AG04450 (cell line): ENCODE measurements at regions not wholly inside any gene's neighbourhood (a gene's known extent, or its start where the extent isn't known, plus 50 kb on each side); places are given as distances from the start of the nearest gene placed in this dataset.

Experiments used
- CTCF ChIA-PET: fragments of 300-600, 350-600 bp; formaldehyde crosslinking; extraction: SDS; loops from one replicate; lab custom pipeline; 2022; ENCODE audit warnings: antibody characterized with exemption, inconsistent platforms; lab: Charles Lee
- POLR2A ChIA-PET: fragments of 350-600 bp; formaldehyde crosslinking; extraction: SDS; loops from one replicate; lab custom pipeline; 2021; ENCODE audit warnings: antibody characterized with exemption, inconsistent platforms; lab: Yijun Ruan, JAX
- DNase-seq: peaks from one replicate; pipeline ENCODE4 v3.0.0-alpha.2; 2011; ENCODE audit warnings: low read depth, low spot score
- H3K27ac ChIP-seq: one replicate; pipeline ENCODE4 v1.5.1; 2012; ENCODE audit warnings: low read depth, low read length, control low read depth
- H3K27me3 ChIP-seq: one replicate; pipeline ENCODE4 v1.6.0; 2012; ENCODE audit warnings: low read length; ENCODE audit not compliant: control insufficient read depth, insufficient read depth
- H3K4me3 ChIP-seq: 2 replicates; pipeline ENCODE4 v1.5.1; 2011; ENCODE audit warnings: mild to moderate bottlenecking, low read depth, low read length, control low read depth
- H3K9me3 ChIP-seq: 2 replicates; pipeline ENCODE4 v1.5.1; 2012; ENCODE audit warnings: low read length; ENCODE audit not compliant: control insufficient read depth, insufficient read depth
- CTCF ChIP-seq: IDR thresholded peaks from 2 replicates; pipeline ENCODE4 v1.5.1; 2011; ENCODE audit warnings: low read depth, low read length, control low read depth, inconsistent platforms

GRCh38 chr3:152636651-152637050 lies 198.3 kb upstream of the P2RY1 start:
- POLR2A ChIA-PET, result no interaction called here
- CTCF ChIA-PET, result no interaction called here
- TF ChIP-seq CTCF, result no peak

GRCh38 chr3:152638214-152638613 lies 196.7 kb upstream of the P2RY1 start:
- H3K27me3 ChIP-seq, result no peaks in the 10 kb centered on the region
- no peaks in the 10 kb centered on the region for H3K9me3 ChIP-seq
- no peak overlapping the region for H3K4me3 ChIP-seq
- ChIA-PET CTCF (no interaction called here), POLR2A (no interaction called here)
- TF ChIP-seq CTCF, result no peak
- no peak for DNase-seq
- no peak overlapping the region for H3K27ac ChIP-seq

More at GRCh38 chr3:152636651-152637050, 198.3 kb upstream of the P2RY1 start:
- H3K9me3 ChIP-seq, result no peaks in the 10 kb centered on the region
- H3K27ac ChIP-seq, result no peak overlapping the region
- H3K27me3 ChIP-seq, result no peaks in the 10 kb centered on the region
- no peak for DNase-seq
- no peak overlapping the region for H3K4me3 ChIP-seq

GRCh38 chr3:152638707-152639450 lies 196.1 kb upstream of the P2RY1 start:
- no peak for DNase-seq
- TF ChIP-seq CTCF, result no peak
- no peaks in the 10 kb centered on the region for H3K27me3 ChIP-seq
- no peak overlapping the region for H3K4me3 ChIP-seq
- no peak overlapping the region for H3K27ac ChIP-seq
- ChIA-PET POLR2A (no interaction called here), CTCF (no interaction called here)
- H3K9me3 ChIP-seq, result no peaks in the 10 kb centered on the region

GRCh38 chr3:152641198-152641597 lies 193.7 kb upstream of the P2RY1 start:
- H3K4me3 ChIP-seq, result no peak overlapping the region
- ChIA-PET POLR2A (no interaction called here), CTCF (no interaction called here)
- H3K27ac ChIP-seq, result no peak overlapping the region
- H3K9me3 ChIP-seq, result no peaks in the 10 kb centered on the region
- DNase-seq, result no peak
- no peaks in the 10 kb centered on the region for H3K27me3 ChIP-seq
- TF ChIP-seq CTCF, result no peak

GRCh38 chr3:152642658-152643057 lies 192.3 kb upstream of the P2RY1 start:
- H3K4me3 ChIP-seq, result no peak overlapping the region
- no peak for TF ChIP-seq CTCF
- DNase-seq, result no peak
- H3K27me3 ChIP-seq, result no peaks in the 10 kb centered on the region
- H3K27ac ChIP-seq, result no peak overlapping the region
- CTCF ChIA-PET, result no interaction called here
- POLR2A ChIA-PET, result no interaction called here
- H3K9me3 ChIP-seq, result no peaks in the 10 kb centered on the region
